Mammary epithelial cell (primary cell): ENCODE measurements at regions not wholly inside any gene's neighbourhood (a gene's known extent, or its start where the extent isn't known, plus 50 kb on each side); places are given as distances from the start of the nearest gene placed in this dataset.

Experiments used
- CTCF ChIP-seq, 2 donors: IDR thresholded peaks in 1 of 2; conservative IDR thresholded peaks in 1 of 2; 2 replicates each; pipeline ENCODE4 v1.5.1; 2011 to 2012; ENCODE audit warnings: inconsistent platforms in 2 of 2, low read length in 2 of 2, mild to moderate bottlenecking in 2 of 2, control low read depth in 1 of 2, low read depth in 1 of 2; ENCODE audit not compliant: insufficient read depth in 1 of 2; ENCODE audit errors: extremely low read depth in 1 of 2
- EZH2 ChIP-seq: IDR thresholded peaks from 2 replicates; pipeline ENCODE4 v1.6.1; 2012; ENCODE audit warnings: low read length, inconsistent platforms, borderline replicate concordance

- TF ChIP-seq CTCF (conservative IDR thresholded peaks at IDR 0.05 in 1 of 2, IDR thresholded peaks at IDR 0.05 in 1 of 2; ENCODE audit: extremely low read depth in 1 of 2, insufficient read depth in 1 of 2, low read depth in 1 of 2, low read length in 2 of 2) (no peak), EZH2 (no peak)
These were observed 270.3 kb upstream of the HABP2 start for GRCh38 chr10:113282564-113282963.
